ENCODE measurements at regions not wholly inside any gene's neighbourhood (a gene's known extent, or its start where the extent isn't known, plus 50 kb on each side); places are given as distances from the start of the nearest gene placed in this dataset.

DNA sequence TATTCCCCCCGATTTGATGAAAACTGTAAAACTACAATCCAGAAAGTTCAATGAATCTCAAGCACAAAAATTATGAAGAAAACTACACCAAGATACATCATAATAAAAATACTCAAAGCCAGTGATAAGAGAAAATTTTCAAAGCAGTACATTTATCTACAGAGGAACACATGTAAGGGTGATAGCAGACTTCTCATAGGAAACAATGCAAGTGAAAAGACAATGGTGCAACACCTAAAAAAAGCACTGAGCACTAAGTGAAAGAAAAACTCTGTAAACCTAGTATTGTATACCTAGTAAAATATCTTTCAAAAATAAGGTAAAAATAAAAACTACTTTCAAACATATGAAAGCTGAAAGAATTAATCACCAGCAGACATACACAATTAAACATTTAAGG is 76.1 kb upstream of the IRF2BP2 start:
- no peak for DNase-seq (ENCODE audit: low read depth in 1 of 2, low spot score in 1 of 2)

GRCh38 chr1:234684856-234685255 is 74.9 kb upstream of the IRF2BP2 start:
- DNase-seq (ENCODE audit: low read depth in 1 of 2, low spot score in 1 of 2): no peak

DNA sequence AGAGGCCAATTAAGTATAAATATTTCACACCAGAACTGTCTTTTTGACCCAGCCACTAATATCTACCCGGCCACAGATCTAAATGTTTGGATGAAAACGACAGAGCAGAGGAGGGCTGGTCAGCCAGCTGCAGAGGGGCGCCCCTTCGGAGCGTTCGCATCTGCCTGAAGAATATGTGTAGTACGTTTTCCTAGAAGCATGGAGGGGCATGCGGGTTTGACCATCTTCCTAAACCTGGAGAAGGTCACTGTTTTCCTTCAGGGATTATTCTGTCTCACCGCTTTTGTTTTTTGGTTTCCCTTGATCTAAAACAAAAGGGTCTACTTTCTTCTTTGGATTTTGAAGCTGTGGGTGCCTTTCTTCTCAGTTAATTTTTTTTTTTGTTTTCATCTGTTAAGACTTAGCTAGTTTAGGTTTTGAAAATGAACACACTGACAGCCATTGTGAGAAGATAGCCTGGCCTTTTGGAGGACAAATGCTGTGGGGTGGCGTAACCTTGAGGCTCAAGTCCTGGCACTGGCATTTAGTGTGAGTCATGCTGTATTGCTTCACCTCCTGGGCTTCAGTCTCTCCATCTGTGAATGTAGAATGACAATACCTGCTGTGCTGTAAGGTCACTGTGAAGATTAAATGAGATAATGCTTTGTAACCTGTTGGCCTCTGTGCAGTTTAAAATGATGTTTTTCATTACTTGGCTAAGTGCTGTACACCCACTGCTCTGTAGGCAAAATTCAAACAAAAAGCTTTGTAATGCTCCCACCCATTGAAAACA is 74.1 kb upstream of the IRF2BP2 start:
- DNase-seq (ENCODE audit: low read depth in 1 of 2, low spot score in 1 of 2): no peak

DNA sequence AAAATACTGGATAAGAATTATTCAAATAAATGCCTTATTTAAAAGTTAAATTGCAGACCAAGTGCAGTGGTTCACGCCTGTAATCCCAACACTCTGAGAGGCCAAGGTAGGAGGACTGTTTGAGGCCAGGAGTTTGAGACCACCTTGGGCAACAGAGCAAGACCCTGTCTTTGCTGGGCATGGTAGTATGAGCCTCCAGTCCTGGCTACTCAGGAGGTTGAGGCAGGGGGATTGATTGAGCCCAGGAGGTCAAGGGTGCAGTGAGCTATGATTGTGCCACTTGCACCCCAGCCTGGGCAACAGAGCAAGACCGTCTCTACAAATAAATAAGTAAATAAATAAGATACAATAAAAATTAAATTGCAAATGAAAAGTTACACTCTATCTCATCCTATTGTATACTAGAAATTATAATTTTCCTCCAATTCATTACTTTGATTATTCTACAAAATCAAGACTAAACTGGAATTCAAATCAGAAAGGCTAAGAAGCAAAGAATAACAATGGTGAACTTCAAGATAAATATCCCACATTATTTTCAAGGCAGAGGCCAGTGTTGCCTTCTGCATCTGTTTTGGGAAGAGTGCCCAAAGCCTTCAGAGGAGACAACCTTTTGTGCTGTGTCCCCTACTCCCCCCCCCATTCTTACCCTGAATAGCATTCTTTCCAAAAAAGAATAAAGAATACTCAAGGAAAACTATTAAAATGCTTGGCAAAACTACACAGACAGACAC is 73.3 kb upstream of the IRF2BP2 start:
- DNase-seq (ENCODE audit: low read depth in 1 of 2, low spot score in 1 of 2): no peak

GRCh38 chr1:234681990-234682389 is 72.0 kb upstream of the IRF2BP2 start:
- DNase-seq (ENCODE audit: low read depth in 1 of 2, low spot score in 1 of 2): no peak

GRCh38 chr1:234681065-234681464 is 71.1 kb upstream of the IRF2BP2 start:
- DNase-seq (ENCODE audit: low read depth in 1 of 2, low spot score in 1 of 2): no peak

GRCh38 chr1:234680331-234680904 is 70.4 kb upstream of the IRF2BP2 start:
- DNase-seq (ENCODE audit: low read depth in 1 of 2, low spot score in 1 of 2): no peak

GRCh38 chr1:234676103-234676594 is 66.2 kb upstream of the IRF2BP2 start:
- DNase-seq (ENCODE audit: low read depth in 1 of 2, low spot score in 1 of 2): peak in 1 of 2 donors; percentile 35

DNA sequence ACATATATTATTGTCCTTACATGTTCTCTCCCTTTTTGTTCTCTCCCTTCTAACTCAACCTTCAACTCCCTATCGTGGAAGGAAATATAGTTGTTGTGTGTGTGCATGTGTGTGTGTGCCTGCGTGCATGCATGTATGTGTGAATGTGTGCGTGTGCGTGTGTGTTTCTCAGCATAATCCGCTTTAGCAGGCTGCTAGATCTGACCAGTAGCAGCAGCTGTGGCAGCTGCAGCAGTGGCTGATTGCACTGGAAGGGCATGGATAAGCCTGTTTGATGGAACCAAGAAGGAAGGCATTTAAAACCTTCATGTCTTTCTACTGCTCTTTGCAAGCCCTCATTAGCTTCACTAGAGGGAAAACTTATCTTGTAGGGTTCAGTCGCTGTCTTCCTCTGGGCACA is 65.6 kb upstream of the IRF2BP2 start:
- DNase-seq (ENCODE audit: low read depth in 1 of 2, low spot score in 1 of 2): no peak

DNA sequence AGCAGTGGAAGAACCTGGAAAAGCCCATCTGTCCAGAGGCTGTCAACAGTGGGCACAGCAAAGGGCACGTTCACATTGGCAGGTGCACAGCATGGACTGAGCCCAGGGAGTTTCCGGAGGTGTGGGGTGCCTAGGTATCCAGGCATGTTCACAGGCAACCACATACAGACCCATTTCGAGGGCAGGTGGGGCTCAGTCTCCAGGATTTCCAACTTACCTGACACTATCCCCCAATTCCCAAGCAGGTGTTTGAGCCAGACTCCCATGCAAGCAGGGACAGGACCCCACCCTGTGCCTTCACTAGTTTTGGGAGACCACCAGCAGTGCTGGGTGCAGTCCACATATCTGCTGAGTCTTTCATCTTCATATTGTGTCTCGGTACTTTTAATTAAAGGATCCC is 65.0 kb upstream of the IRF2BP2 start:
- DNase-seq (ENCODE audit: low read depth in 1 of 2, low spot score in 1 of 2): no peak

DNA sequence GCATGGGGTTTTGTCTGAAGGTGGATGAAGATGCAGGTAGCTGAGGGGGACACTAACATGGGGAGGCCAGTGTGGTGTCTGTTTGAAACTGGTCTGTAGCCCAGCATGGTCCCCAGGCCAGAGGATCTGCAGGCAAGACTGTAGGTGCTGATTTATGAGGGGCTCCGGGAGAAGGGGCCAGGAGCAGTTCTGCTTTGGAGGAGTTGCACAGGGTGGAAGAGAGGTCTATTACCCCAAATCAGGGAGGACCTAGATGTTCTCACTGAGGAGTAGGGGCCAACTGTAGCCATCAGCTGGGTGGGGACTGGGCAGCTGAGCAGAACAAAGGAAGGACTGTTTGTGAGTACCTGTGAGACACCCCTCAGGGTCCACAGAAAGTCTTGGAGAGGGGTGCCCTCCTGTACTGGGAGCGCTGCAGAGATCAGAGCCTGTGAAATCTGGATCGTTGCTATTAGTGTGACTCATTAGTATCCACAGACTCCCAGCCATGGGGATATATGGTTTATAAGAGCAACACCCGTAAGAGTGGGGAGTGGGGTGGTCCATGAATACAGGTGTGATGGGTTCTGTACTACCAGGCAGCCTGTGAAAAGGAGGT is 64.3 kb upstream of the IRF2BP2 start:
- DNase-seq (ENCODE audit: low read depth in 1 of 2, low spot score in 1 of 2): no peak

DNA sequence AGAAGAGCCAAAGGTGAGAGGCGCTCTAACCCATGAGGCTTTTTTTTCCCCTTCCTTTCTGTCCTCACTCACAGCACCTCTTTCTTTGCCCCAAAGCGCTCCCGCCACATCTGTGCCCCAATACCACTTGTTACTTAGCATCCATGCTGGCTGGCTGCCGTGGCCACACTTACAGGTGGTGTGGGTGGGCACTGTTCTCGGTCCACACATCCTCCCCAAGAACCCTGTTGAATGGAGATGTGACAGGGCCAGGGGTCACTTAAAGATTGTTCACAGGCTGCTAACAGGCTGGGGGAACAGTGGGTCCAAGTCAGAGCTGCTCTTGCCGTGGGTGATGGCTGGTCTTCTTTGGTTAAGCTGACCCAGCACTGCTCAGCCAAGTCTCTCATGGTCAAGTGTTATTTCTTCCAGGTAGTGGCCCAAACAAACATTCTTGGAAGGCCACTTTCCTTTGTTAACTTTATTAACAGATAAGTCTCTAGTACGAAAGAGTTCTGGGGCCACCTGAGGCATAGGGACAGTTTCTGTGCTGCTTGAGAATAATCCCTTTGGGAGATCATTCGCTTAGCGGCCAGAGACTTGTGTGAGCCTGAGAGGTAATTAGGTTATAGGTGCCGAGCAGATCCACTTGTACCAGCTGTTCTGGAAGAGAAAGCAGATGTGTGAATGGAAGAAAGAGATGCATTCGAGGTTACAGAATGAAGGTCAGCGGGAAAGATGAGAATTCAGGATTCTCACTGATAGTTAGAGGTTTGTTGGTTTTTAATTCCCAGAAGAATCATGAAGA is 62.6 kb upstream of the IRF2BP2 start:
- DNase-seq (ENCODE audit: low read depth in 1 of 2, low spot score in 1 of 2): no peak

DNA sequence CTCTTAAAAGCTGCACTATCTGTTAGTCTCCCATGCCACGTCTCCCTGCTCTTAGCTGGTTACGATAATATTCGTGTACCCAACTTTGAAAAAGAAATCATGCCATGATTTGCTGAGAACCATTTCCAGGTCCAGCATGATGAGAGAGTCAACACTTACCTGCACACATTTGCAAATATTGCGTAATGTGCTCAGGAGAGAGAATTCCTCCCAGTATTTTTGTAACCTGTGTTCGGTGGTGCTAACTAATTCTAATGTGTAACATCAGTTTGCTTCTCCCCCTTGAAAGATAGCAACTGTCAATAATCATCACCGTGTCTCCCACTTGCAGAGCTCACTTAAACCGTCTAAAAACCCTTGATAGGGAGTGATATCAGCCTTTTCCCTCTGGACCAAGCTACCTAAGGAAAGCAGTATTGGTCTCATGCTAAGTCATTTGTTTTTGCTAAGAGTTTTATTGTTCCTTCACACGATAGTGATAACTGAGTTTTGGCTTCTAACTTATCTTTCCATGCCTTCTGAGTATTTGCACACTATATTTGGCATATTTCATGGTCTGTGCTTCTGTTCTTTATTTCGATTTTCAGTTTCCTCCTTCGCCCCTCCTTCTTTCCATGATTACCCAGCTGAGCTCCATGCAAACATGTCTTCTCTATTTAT is 61.1 kb upstream of the IRF2BP2 start:
- DNase-seq (ENCODE audit: low read depth in 1 of 2, low spot score in 1 of 2): no peak

GRCh38 chr1:234669499-234669898 is 59.5 kb upstream of the IRF2BP2 start:
- DNase-seq (ENCODE audit: low read depth in 1 of 2, low spot score in 1 of 2): no peak

DNA sequence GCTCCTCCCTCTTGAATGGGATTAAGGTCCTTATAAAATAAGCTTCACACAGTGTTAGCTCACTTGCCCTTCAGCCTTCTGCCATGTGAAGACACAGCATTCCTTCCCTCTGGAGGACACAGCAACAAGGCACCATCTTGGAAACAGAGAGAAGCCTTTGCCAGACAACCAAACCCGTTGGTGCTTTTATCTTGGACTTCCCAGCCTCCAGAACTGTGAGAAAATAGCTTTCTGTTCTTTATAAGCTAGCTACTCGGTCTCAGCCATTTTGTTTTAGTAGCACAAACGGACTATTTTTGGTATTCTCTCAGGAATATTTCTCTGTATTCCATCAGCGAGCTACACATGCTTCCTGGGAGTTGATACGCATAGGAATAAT is 58.6 kb upstream of the IRF2BP2 start:
- no peak for DNase-seq (ENCODE audit: low read depth in 1 of 2, low spot score in 1 of 2)

GRCh38 chr1:234667600-234668576 is 57.9 kb upstream of the IRF2BP2 start:
- DNase-seq (ENCODE audit: low read depth in 1 of 2, low spot score in 1 of 2): no peak

DNA sequence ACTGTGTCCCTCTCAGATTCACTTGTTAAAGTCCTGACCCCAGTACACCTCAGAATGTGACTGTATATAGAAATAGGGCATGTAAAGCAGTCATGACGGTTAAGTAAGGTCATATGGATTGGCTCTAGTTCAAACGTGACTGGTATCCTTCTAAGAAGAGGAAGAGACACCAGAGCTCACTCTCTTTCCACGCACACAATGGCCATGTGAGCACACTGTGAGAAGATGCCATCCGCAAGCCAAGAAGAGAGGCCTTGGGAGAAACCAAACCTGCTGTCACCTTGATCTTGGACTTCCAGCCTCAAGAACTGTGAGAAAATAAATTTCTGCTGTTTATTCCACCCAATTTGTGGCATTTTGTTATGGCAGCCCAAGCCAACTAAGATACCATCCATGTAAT is 56.8 kb upstream of the IRF2BP2 start:
- no peak for DNase-seq (ENCODE audit: low read depth in 1 of 2, low spot score in 1 of 2)

GRCh38 chr1:234665975-234666605 is 56.1 kb upstream of the IRF2BP2 start:
- DNase-seq (ENCODE audit: low read depth in 1 of 2, low spot score in 1 of 2): no peak

- DNase-seq (ENCODE audit: low read depth in 1 of 2, low spot score in 1 of 2): no peak
These were observed 52.2 kb upstream of the IRF2BP2 start for GRCh38 chr1:234662148-234662547.
